Breast epithelium (tissue), 3 donors: ENCODE measurements at regions not wholly inside any gene's neighbourhood (a gene's known extent, or its start where the extent isn't known, plus 50 kb on each side); places are given as distances from the start of the nearest gene placed in this dataset.

Experiments used
- POLR2A ChIP-seq: fragments of 450-650 bp; IDR thresholded peaks from one replicate; pipeline ENCODE4 v1.6.1; 2016; ENCODE audit warnings: antibody characterized with exemption, mild to moderate bottlenecking, moderate library complexity
- POLR2AphosphoS5 ChIP-seq, 3 donors: sonication (generic); formaldehyde crosslinking; IDR thresholded peaks; one replicate each; pipeline ENCODE4 v1.6.1; 2017; ENCODE audit warnings: antibody characterized with exemption in 3 of 3
- TF ChIP-seq, protein P1 (sequence below), 3 donors: fragments of 450-650 bp; IDR thresholded peaks; one replicate each; pipeline ENCODE4 v1.5.1; 2016 to 2017; ENCODE audit warnings: antibody characterized with exemption in 3 of 3, mild to moderate bottlenecking in 3 of 3, moderate library complexity in 3 of 3

DNA sequence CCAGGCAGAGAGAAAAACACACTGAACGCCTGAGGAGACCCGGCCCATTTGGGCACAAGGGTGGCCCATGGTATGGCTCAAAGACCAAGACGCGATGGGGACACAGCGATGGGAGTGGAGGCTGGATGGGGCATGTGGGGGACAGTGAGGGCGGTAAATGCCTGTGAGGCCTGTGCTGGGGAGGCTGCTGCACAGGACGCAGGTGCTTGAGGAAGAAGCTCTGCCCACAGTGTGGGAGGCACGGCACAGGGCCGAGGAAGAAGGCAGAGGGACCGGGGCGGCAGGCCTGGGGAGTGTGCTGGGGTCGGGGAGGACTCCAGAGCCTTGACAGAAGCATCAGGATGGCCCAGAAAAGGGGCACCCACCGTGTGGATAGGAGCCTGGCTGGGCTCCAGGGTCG lies 75.9 kb upstream of the WNT11 start:
- TF ChIP-seq, protein P1, sequence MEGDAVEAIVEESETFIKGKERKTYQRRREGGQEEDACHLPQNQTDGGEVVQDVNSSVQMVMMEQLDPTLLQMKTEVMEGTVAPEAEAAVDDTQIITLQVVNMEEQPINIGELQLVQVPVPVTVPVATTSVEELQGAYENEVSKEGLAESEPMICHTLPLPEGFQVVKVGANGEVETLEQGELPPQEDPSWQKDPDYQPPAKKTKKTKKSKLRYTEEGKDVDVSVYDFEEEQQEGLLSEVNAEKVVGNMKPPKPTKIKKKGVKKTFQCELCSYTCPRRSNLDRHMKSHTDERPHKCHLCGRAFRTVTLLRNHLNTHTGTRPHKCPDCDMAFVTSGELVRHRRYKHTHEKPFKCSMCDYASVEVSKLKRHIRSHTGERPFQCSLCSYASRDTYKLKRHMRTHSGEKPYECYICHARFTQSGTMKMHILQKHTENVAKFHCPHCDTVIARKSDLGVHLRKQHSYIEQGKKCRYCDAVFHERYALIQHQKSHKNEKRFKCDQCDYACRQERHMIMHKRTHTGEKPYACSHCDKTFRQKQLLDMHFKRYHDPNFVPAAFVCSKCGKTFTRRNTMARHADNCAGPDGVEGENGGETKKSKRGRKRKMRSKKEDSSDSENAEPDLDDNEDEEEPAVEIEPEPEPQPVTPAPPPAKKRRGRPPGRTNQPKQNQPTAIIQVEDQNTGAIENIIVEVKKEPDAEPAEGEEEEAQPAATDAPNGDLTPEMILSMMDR (IDR thresholded peaks at IDR 0.05), result no peak
- no peak for TF ChIP-seq POLR2A
- TF ChIP-seq POLR2AphosphoS5 (IDR thresholded peaks at IDR 0.05), result no peak
